Small intestine (tissue), 7 donors: ENCODE measurements at regions not wholly inside any gene's neighbourhood (a gene's known extent, or its start where the extent isn't known, plus 50 kb on each side); places are given as distances from the start of the nearest gene placed in this dataset.
A peak's percentile ranks its signal among the peaks of the same experiment; 100 is the strongest.
"Not testable (repeated sequence)": the region's sequence is repeated elsewhere in the genome, so short reads cannot be mapped to it uniquely, and the experiment has no call there.

Source experiments
- DNase-seq, 2 donors: peaks; one replicate each; pipeline versions ENCODE4 v3.0.0 to v3.0.0-alpha.2; 2013
- FAIRE-seq: peaks from 2 replicates; lab custom pipeline; 2012; peaks lifted over from hg19 to GRCh38; lab: Jason Lieb, UNC
- H3K27ac ChIP-seq, 3 donors: one replicate each; pipeline ENCODE4 v1.5.1; 2013; ENCODE audit warnings: low read length in 2 of 3, mild to moderate bottlenecking in 2 of 3, control low read depth in 1 of 3, inconsistent platforms in 1 of 3, low read depth in 1 of 3, moderate library complexity in 1 of 3
- H3K27me3 ChIP-seq, 3 donors: one replicate each; pipeline ENCODE4 v1.6.1; 2013; ENCODE audit warnings: low read length in 3 of 3, inconsistent platforms in 1 of 3; ENCODE audit not compliant: control insufficient read depth in 3 of 3, insufficient read depth in 3 of 3
- H3K36me3 ChIP-seq, 3 donors: one replicate each; pipeline ENCODE4 v1.6.1; 2013; ENCODE audit warnings: low read length in 3 of 3, inconsistent platforms in 1 of 3, low read depth in 1 of 3, mild to moderate bottlenecking in 1 of 3, moderate library complexity in 1 of 3; ENCODE audit not compliant: control insufficient read depth in 3 of 3, insufficient read depth in 2 of 3
- H3K4me1 ChIP-seq, 3 donors: one replicate each; pipeline ENCODE4 v1.6.1; 2013; ENCODE audit warnings: low read length in 2 of 3, inconsistent platforms in 1 of 3, low read depth in 1 of 3, mild to moderate bottlenecking in 1 of 3, moderate library complexity in 1 of 3; ENCODE audit not compliant: control insufficient read depth in 3 of 3, insufficient read depth in 2 of 3
- H3K4me3 ChIP-seq, 3 donors: one replicate each; pipeline ENCODE4 v1.5.1; 2013; ENCODE audit warnings: low read length in 3 of 3, control low read depth in 1 of 3, inconsistent platforms in 1 of 3, low read depth in 1 of 3, mild to moderate bottlenecking in 1 of 3, moderate library complexity in 1 of 3
- H3K9me3 ChIP-seq, 2 donors: one replicate each; pipeline ENCODE4 v1.6.1; 2013; ENCODE audit warnings: low read depth in 1 of 2, low read length in 1 of 2; ENCODE audit not compliant: control insufficient read depth in 2 of 2, insufficient read depth in 1 of 2
- WGBS, 3 donors: extraction: QIAGEN DNeasy Blood & Tissue Kit; methylation state at CpG; one replicate each; pipeline ENCODE4 v1.1.7; 2013; 5-methylcytosine and 5-hydroxymethylcytosine counted together
- donor health status: healthy with polysubstance abuse.
- donor health status: control.
- donor health status: control.
- donor health status: Bipolar disorder and iron deficiency.
- donor health status: healthy.

- Histone ChIP-seq H3K36me3 (no peaks in the 10 kb centered on the region), H3K4me3 (no peak overlapping the region), H3K27ac (no peak overlapping the region), H3K9me3 (no peaks in the 10 kb centered on the region), H3K4me1 (no peaks in the 10 kb centered on the region), H3K27me3 (no peaks in the 10 kb centered on the region)
- DNase-seq: no peak
- FAIRE-seq: no peak
- 73 to 93% (median 86%) methylated on average over 1 of the region's 1 CpG for WGBS, 3 donors
Observed at GRCh38 chr18:39168723-39169122, 1603.1 kb upstream of the CELF4 start.

GRCh38 chr18:39167990-39168389 is 1602.4 kb upstream of the CELF4 start:
- no peak for FAIRE-seq
- Histone ChIP-seq H3K4me3 (no peak overlapping the region), H3K27me3 (no peaks in the 10 kb centered on the region), H3K36me3 (no peaks in the 10 kb centered on the region), H3K27ac (no peak overlapping the region), H3K4me1 (no peaks in the 10 kb centered on the region), H3K9me3 (no peaks in the 10 kb centered on the region)
- DNase-seq: no peak
- WGBS, 3 donors: 83 to 87% (median 84%) methylated on average over 2 of the region's 2 CpGs

GRCh38 chr18:39166776-39167175 is 1601.2 kb upstream of the CELF4 start:
- DNase-seq (no peak), FAIRE-seq (no peak)
- no peak overlapping the region for H3K4me3 ChIP-seq
- no peak overlapping the region for H3K27ac ChIP-seq
- H3K9me3 ChIP-seq: no peaks in the 10 kb centered on the region
- no peaks in the 10 kb centered on the region for H3K27me3 ChIP-seq
- H3K36me3 ChIP-seq: no peaks in the 10 kb centered on the region
- H3K4me1 ChIP-seq: no peaks in the 10 kb centered on the region

GRCh38 chr18:39162013-39162827 is 1596.6 kb upstream of the CELF4 start:
- 93% methylated on average over 11 of the region's 11 CpGs for WGBS, 3 donors
- FAIRE-seq (no peak), DNase-seq (no peak)
- Histone ChIP-seq H3K36me3 (no peaks in the 10 kb centered on the region), H3K4me3 (no peak overlapping the region), H3K27me3 (no peaks in the 10 kb centered on the region), H3K4me1 (no peaks in the 10 kb centered on the region), H3K9me3 (no peaks in the 10 kb centered on the region), H3K27ac (no peak overlapping the region)

- no peak for DNase-seq
- no peak overlapping the region for H3K4me3 ChIP-seq
- H3K9me3 ChIP-seq: peaks cover 0 to 12% of the 10 kb centered on the region in 2 donors
- no peaks in the 10 kb centered on the region for H3K36me3 ChIP-seq
- WGBS, 3 donors: 57 to 63% (median 60%) methylated on average over 3 of the region's 3 CpGs
- no peaks in the 10 kb centered on the region for H3K27me3 ChIP-seq
- no peaks in the 10 kb centered on the region for H3K4me1 ChIP-seq
- peak; percentile 51 for FAIRE-seq
- H3K27ac ChIP-seq: no peak overlapping the region
Observed at GRCh38 chr18:39149211-39149806, 1583.7 kb upstream of the CELF4 start.

GRCh38 chr18:39134255-39134654 is 1568.7 kb upstream of the CELF4 start:
- no peak overlapping the region for H3K27ac ChIP-seq
- no peak for DNase-seq
- FAIRE-seq: no peak
- 91 to 95% (median 93%) methylated on average over 3 of the region's 3 CpGs for WGBS, 3 donors
- H3K4me3 ChIP-seq: no peak overlapping the region
- no peaks in the 10 kb centered on the region for H3K9me3 ChIP-seq
- no peaks in the 10 kb centered on the region for H3K27me3 ChIP-seq
- H3K4me1 ChIP-seq: no peaks in the 10 kb centered on the region
- H3K36me3 ChIP-seq: no peaks in the 10 kb centered on the region

GRCh38 chr18:39127538-39127937 is 1561.9 kb upstream of the CELF4 start:
- 81 to 87% (median 83%) methylated on average over 3 of the region's 3 CpGs for WGBS, 3 donors
- not testable (repeated sequence) for DNase-seq, H3K27ac ChIP-seq, H3K4me3 ChIP-seq, H3K27me3 ChIP-seq, H3K4me1 ChIP-seq, H3K9me3 ChIP-seq, H3K36me3 ChIP-seq, FAIRE-seq

GRCh38 chr18:39113790-39114189 is 1548.2 kb upstream of the CELF4 start:
- FAIRE-seq: no peak
- WGBS, 3 donors: 68 to 91% (median 72%) methylated on average over 1 of the region's 1 CpG

More at GRCh38 chr18:39113790-39114189, 1548.2 kb upstream of the CELF4 start:
- Histone ChIP-seq H3K4me3 (no peak overlapping the region), H3K9me3 (no peaks in the 10 kb centered on the region), H3K4me1 (no peaks in the 10 kb centered on the region), H3K27ac (no peak overlapping the region), H3K36me3 (no peaks in the 10 kb centered on the region), H3K27me3 (no peaks in the 10 kb centered on the region)
- no peak for DNase-seq
